HG02642 (cell line): ENCODE measurements at regions not wholly inside any gene's neighbourhood (a gene's known extent, or its start where the extent isn't known, plus 50 kb on each side); places are given as distances from the start of the nearest gene placed in this dataset.

Experiments used
- ATAC-seq: cut with Tn5 transposase; IDR thresholded peaks from one replicate; pipeline ENCODE4 v1.9.1; 2021; ENCODE audit warnings: mild to moderate bottlenecking; ENCODE audit not compliant: unreplicated experiment, poor library complexity

DNA sequence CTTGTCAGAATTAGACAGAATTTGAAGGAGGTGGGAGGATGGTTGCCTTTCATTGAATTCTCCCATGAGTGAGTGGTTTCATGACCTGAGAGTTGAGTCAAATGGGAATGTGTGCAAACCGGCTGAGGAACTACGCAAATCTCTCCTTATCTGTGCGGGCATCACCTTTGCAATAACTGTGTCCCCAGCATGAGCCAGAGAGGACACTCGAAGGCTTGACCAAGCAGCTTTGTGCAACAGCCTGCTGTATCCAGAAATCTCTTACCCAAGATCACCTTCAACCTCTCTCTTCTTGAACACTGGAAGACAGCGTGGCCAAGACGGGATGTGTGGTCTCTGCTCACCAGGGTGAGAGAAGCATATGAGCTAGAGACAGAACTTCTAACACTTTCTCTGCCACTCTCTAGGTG is 93.8 kb upstream of the IKZF1 start:
- no peak for ATAC-seq

GRCh38 chr7:50209461-50210135 is 94.9 kb upstream of the IKZF1 start:
- ATAC-seq = no peak

DNA sequence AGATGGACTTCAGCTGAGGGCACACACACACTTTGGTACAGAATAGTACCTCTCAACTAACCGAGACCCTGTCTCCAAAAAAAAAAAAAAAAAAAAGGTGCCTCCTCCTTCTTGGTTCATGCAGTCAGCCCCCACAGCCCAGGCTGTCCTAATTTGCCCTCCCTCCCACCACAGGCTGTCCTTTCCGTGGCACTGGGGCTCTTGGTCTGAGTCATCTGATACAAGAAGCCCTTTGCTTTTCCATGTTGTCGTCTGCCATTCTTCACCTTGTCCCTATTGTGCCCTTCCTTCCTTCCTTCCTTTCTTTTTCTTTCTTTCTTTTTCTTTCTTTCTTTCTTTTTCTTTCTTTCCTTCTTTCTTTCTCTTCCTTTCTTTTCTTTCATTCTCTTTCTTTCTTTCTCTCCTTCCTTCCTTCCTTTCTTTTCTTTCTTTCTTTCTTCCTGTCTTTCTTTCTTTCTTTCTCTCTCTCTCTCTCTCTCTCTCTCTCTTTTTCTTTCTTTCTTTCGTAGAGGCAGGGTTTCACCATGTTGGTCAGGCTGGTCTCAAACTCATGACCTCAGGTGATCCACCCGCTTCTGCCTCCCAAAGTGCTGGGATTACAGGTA is 96.0 kb upstream of the IKZF1 start:
- ATAC-seq = no peak

DNA sequence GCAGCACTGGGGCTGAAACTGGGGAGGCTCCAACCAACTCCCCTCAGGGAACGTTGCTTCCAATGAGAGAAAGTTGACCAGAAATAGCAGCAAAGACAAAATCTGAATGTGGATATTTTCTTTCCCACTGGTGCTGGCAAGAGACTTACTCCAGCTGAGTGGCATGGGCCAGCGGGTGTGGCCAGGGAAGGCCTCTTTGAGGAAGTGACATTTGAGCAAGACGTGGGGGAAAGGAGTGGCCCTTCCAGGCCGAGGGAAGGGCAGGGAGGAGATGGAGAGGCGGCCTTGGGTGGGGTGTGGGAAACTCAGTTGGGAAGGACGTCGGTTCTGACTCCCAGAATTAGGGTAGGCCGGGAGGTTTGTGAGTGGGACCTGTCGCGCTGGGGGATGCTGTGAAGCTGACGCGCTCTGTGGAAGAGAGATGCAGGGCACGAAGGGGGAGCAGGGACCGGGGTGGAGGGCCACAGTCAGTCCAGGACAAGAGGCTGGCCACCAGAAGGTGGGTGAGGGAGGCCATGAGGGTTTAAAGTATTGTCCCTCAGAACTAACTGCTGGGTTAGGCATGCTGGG is 96.7 kb upstream of the IKZF1 start:
- ATAC-seq = no peak

DNA sequence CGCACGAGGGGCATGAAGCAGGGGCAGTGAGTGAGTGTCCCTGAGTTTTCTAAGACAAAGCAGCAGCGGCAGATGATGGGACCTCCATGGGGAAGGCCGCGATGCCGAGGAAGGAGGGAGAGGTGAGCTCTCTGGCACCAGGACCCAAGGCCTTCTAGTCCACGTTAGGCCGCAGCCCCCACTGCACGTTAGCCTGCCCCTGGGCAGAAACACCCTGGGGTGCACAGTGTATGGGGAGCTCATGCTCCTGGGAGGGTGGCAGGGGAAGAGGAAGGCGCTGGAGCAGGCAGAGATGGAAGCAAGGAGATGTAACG is 97.3 kb upstream of the IKZF1 start:
- ATAC-seq = no peak

GRCh38 chr7:50206453-50207250 is 97.9 kb upstream of the IKZF1 start:
- ATAC-seq = no peak

- no peak for ATAC-seq
Measured at GRCh38 chr7:50205011-50205410, 99.5 kb upstream of the IKZF1 start.

DNA sequence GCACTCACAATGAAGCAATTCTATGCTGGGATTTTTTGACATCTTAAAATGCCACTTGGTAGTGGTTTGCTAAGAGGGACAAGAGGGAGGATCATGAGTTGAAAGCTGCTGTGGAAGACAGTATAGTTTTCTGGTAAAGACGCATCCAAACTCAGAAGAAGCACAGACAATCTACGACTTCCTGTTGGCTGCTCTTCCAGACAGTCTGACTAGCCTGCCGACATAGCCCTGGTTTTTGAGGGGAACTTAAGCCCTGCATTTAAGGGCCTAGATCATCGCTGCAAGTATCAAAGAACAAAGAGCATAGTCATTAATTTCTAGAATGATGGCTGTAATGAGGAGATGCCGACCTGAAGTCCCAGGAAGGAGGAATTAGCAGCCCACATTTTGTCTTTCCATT is 99.9 kb upstream of the IKZF1 start:
- ATAC-seq = no peak

DNA sequence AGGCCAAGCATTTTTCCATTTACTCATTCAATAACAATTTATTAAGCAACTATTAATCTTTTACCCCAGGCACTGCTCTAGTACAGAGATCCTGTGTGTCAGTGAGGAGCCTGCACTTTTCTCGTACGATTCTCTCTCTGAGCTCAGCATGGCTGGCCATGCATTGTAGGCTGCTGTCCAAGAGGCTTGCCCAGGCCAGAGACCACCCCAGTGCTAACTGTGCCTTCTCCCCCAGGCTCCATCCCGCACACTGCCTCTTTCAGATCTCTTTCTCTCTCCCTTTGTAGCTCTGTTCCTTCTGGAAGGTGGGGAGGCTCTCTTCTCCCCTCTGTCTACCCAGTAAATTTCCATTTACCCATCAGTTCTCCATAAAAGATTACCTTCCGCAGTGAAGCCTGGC is 101.0 kb upstream of the IKZF1 start:
- no peak for ATAC-seq

DNA sequence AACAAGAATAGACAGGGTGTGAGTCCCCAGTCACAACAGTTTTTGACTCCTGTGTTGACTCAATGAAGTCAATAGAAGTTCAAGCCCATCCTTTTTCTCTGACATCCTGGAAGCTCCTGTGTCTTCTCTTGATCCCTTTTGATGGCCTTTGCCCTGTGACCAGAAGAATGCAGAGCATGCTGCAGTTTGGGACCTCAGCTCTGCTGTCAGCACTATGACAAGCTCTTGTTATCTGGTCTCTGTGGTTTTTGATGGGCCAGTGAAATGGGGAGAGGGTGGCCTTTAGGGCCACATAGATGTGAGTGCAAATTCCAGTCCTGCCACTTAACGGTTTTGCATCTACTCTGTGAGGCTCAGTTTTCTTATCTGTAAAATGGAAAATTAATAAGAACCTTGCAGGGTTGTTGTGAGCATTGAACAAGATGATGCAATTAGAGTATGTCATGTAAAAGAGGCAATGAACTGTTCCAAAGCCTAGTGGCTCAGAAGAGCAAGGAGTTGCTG is 102.4 kb upstream of the IKZF1 start:
- ATAC-seq = no peak

DNA sequence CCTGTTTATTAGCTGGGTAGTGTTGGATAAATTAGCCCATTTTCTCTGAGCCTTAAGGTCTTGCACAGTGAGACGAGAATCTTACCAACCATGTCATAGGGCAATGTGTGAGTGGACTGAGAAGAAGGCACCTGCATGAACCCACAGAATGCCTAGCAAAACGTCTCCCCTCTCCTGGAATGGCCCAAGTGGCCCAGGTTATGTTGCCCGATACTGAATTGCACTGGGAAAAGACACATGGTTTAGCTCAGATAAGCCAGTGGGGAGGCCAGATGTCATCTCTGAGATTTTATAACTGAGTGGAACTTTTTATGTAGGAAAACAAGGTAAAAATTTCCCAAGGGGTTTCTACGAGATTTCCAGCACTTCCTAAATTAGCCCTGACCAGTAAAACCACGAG is 104.7 kb upstream of the IKZF1 start:
- ATAC-seq = no peak

DNA sequence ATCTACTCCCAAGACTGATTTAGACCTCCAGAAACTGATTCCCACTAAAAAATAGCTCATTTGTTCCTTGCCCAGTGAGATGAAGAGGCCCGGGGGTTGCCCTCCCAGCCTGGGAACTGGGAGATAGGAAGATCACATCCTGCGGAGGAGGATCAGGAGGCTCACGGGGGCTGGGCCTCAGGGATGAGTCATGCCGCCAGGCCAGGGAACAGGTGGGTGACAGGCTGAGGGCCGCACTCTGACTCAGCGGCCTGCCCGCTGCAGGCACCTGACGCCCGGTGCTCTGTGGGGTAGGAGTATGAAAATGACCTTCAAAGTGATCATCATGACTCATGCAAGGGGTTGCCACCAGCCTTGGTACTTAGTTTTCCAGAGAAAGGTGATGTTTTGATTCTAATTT is 104.5 kb upstream of the ZPBP start:
- ATAC-seq = peak; percentile 83

GRCh38 chr7:50196719-50197118 is 103.7 kb upstream of the ZPBP start:
- ATAC-seq = no peak

DNA sequence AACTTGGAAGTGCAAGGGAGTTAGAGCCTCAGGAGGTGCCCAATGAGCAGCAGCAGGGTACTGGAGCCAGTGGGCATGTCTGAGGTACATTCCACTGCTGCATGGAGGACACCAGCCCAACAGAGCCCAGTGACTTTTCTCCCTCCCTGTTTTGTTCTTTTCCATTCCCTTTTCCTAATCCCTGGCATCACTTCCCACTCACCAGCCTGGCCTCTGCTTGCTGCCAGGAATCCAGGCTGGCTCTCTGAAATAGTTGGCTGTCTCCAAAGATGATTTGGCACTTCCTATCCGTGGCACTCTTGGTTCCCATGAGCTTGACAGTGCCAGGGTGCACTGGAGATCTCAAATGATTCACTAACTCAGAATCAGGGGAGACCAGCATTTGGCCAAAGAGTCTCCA is 97.7 kb upstream of the ZPBP start:
- ATAC-seq = no peak

- no peak for ATAC-seq
Measured at GRCh38 chr7:50189371-50189770, 96.3 kb upstream of the ZPBP start.

- no peak for ATAC-seq
Measured at GRCh38 chr7:50185951-50186682, 93.1 kb upstream of the ZPBP start.

DNA sequence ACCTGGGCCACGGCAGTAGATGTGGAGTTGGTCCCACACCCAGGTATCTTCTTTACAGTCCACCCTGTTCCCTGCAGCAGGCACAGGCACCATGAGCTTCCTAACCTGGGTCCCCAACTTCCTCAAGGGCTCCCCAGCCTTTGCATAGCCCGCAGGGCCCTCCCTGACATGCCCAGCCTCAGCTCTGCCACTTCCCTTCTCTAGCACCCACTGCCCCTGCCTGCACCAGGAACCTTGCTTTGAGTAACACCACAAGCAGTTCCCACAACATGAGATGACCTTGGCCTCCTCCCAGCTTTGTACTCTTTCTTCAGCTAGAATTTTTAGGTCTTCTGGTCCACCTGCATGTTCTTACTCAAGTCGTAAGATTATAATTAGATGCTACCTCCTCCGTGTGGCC is 92.2 kb upstream of the ZPBP start:
- no peak for ATAC-seq

DNA sequence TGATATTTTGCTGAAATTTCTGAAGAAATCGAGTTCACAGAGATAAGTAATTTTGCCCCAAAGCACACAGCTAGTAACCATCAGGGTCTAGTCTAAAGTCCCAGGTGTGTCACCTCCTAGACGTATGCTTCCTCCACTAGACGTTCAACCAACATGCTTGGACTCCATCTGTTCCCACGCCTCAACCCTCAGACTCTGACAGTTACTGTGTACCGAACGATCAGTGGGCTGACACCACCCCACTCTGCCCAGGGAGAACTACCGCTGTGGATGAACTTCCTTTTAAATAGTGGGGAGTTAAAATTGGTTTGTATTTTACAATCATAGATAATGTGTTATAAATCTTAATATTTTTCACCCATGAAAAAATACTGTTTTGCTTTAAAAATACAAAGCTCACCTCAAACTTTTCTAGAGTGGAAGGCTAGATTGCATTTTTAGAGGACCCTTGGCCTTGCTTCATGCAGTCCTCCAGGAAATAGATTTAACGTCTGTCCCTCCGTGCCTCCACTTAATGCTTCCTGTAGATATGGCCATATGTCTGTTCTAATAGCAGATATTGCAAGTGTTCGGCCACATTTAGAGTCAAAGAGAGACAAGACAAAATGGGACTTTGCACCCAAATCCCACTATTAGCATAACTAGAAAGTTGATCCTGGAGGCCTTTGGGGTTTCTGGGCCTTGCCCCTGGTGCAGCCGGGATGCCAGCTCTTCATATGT is 91.4 kb upstream of the ZPBP start:
- no peak for ATAC-seq

GRCh38 chr7:50182759-50183158 is 89.7 kb upstream of the ZPBP start:
- no peak for ATAC-seq

GRCh38 chr7:50181081-50181480 is 88.0 kb upstream of the ZPBP start:
- ATAC-seq = no peak
